OCI-LY7 (cell line): ENCODE measurements at regions not wholly inside any gene's neighbourhood (a gene's known extent, or its start where the extent isn't known, plus 50 kb on each side); places are given as distances from the start of the nearest gene placed in this dataset.

Source experiments
- CTCF ChIP-seq: fragments of 200-600 bp; sonication (generic); conservative IDR thresholded peaks from 2 replicates; pipeline ENCODE4 v1.5.1; 2014; ENCODE audit warnings: mild to moderate bottlenecking, antibody characterized with exemption, low read length, moderate library complexity, mixed read lengths
- EZH2phosphoT487 ChIP-seq: fragments of 200-600 bp; sonication (generic); IDR thresholded peaks from 2 replicates; pipeline ENCODE4 v1.6.1; 2018; ENCODE audit warnings: low read depth, borderline replicate concordance, mild to moderate bottlenecking, mixed run types, antibody characterized with exemption, low read length, moderate library complexity, mixed read lengths

- no peak for TF ChIP-seq CTCF
- TF ChIP-seq EZH2phosphoT487, result no peak
These were observed 219.9 kb downstream of the DKK1 start for GRCh38 chr10:52533986-52534385.
